HG03571 (cell line): ENCODE measurements at regions not wholly inside any gene's neighbourhood (a gene's known extent, or its start where the extent isn't known, plus 50 kb on each side); places are given as distances from the start of the nearest gene placed in this dataset.

Source experiments
- ATAC-seq: cut with Tn5 transposase; IDR thresholded peaks from one replicate; pipeline ENCODE4 v1.9.1; 2021; ENCODE audit not compliant: unreplicated experiment

DNA sequence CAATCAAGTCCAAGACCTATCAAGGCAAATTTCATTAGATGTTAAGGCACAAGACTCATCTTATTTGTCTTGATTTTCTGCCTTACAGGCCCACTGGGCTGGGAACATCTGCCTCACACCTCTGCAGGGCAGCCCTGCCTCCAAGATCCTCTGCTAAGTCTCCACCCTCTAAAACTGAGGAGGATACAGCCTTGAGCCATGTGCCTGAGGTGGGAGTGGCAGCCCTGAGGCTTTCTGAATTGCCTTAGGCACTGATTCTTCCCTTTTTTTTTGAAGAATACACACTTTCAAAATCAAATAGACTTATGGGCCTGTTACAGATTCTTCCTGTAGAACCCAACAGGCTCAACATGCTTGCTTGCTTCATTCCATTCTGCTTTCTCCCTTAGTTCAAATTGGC is 544.3 kb upstream of the ADAMTS5 start:
- no peak for ATAC-seq

DNA sequence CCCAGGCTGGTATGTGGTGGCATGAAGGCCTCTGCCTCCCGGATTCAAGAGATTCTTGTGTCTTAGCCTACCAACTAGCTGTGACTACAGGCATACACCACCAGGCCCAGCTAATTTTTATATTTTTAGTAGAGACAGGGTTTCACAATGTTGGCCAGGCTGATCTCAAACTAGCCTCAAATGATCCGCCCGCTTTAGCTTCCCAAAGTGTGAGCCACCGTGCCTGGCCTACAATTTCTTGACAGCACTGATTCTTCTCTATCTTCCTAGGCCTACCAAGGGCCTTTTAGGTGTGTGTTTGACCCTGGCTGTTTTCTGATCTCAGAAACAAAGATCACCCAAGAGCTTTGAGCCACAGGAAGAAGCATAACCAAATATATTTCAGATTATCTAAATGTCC is 540.8 kb upstream of the ADAMTS5 start:
- no peak for ATAC-seq

DNA sequence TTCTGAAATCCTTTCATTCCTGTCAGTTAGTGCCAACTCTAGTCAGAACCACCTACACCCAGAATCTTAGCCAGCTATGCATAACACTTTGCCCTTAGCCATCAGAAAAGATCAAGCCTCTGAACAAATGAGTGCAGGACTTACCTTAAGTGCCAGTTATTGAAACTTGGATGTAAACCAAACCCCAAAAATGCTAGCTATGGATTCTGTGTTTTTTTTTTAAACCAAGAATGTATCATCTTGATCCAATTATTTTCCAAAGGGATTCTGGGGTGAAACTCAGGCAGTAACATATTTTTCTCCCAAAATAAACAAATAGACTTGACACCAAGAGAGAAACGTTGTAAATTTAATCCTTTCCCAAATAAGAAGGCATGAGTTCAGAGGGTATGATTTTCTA is 538.6 kb upstream of the ADAMTS5 start:
- ATAC-seq = no peak

DNA sequence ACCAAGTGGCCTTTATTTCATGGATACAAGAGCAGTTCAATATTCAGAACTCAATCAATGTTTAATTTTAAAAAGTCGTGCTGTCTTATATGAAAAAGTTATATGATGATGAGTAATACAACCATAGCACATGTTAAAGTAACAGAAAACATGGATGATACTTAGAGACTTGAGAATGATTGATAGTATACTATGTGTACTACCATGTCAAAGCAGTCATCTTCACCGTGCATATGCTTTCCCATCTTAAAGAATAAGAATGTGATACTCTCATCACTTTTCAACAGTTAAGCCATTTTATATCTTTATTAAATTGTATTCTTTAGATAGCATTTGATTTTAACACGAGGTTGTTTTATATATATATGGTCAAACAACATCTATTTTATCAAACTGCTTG is 535.9 kb upstream of the ADAMTS5 start:
- ATAC-seq = no peak

DNA sequence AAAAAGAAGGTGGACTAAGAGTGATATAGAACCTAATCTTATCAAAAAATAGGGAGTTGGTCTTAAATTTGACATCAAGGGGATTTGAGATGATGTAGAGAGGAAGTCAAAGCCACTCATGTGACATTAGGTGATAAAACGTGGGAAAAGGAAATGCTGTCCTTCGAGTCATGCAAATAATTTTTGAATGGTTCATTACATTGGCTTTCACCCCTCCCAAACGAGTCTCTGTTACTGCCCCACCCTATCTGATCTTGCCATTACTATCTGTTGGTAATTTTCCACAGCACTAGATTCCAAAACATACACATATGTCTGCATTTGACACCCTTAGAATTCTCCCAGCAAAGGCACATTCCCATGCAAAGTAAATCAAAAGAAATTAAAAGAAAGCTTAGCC is 531.1 kb upstream of the ADAMTS5 start:
- ATAC-seq = no peak

DNA sequence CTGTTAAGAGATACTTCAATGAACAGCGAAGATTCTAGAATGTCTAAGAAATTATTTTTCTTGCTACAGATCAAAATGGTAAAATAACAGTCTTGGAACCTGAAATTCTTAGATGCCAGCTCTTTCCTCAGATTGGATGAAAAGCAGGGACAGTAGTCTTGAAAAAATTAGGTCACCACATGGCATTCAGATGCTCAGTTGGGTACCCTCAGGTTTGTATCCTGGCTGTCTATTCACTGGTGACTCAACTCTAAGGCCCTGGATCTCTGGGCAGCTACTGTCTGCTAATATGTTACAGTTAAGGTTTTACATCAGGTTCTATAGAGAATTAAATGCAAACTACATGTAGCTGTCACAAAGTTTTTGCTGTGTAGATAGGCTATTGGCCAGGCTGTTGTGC is 528.9 kb upstream of the ADAMTS5 start:
- no peak for ATAC-seq

DNA sequence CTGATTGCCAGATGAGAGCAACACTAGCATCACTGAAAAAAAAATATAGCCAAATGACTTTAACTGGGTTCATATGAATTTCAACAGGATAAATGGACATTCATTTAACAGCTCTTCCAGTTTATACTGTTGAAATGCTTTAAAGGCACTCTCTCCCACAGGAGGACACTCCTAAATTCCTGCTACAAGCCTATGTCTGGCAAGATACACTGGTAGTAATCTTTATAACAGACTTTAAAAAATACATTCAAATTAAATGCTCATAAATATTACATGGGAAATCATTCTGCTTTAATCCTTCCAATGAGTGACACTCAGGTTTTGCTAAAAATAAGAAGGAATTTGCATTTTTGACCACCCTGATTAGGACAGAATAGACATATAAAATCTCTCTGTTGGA is 526.7 kb upstream of the ADAMTS5 start:
- no peak for ATAC-seq

DNA sequence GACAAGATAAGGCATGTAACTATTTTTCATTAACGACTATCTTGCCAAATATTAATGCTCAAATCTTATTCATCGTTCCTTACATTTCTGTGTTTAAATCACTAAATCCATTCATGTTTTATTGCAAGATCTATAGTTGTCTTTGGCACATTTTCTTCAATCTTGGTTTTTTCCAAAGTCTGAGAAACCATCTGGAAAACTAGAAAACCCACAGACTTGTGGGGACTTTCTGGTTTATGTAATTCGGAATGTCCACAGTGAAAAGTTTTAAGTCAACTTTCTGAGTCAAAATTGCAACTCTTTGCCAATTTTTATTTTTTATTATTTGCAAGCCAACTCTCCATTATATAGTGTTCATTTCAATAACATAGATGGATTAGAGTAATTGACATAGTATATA is 520.8 kb upstream of the ADAMTS5 start:
- no peak for ATAC-seq

DNA sequence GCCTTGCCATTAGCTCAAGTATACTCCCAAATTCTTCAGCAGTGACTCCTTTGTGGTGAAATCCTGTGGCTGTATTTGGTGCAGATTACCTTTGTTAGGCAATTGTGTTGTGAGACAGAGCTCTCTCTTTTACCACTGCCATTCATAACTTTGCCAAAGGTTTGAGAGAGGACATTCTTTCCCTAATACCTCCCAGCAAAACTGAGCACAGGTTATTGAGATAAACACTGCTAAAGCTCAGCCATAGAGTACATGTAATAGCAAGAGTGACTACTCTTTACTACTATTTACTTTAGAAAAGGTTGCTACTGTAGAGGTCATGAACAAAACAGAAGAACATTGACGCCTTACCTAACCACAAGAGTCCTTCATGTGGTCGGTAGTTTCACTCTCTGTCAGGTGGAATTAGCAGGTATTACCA is 514.0 kb upstream of the ADAMTS5 start:
- ATAC-seq = no peak

DNA sequence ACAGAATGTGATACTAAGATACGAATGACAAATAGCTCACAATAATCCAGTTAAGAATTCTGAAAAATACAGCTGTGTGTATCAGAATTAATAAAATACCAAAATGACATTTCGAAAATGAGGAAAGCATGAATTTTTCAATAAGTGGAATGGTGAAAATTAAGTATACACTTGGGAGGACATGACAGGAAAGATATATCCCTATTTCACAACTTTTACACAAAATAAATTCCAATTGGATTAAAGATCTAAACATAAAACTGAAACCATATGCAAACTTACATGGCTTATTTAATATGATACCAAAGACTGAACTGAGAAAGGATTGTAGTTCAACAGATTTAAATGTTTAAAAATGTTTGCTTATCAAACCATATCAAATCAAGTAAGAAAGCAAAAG is 510.4 kb upstream of the ADAMTS5 start:
- ATAC-seq = no peak

DNA sequence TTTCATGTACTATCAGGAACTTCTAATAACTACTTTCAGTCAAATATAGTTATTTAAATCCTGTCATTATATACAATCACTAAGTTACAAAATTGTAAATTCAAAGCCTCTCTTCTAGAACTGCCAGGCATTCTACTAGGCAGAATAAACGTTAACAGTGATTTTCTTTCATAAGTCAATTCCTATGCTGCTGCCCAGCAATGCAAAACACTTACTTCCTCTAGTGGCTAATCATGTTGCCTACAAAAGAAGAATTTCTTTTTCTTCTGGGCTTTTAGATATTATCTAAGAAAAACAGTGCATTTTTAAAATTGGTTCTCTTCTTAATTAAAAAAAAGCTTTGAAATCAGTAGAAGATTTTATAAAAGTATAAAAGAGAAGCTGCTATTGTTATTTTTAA is 509.8 kb upstream of the ADAMTS5 start:
- ATAC-seq = no peak

DNA sequence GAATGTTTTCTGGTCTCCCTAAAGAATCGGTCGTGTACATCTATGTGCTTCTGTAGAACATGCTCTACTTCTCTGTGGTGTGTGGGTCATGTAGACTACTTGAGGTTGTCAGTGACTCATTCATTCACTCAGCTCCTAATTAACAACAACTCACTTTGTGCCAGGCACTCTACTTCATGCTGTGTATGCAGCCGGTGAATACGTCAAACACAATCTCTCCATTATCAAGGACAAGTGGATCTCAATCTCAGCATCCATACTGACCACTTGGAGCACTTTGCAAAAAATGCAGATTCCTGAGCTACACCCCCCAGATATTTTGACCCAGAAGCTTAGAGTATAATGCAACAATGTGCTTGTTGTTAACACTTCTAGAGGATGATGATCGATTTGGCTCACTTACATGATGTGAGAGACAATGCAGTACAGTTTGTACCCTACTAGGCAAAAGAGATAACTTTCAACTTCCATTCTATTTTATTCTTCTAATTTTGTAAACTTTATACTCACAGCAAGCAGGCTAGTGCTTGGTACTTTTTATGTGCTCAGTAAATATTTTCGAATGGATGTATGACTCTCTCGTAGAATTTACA is 508.6 kb upstream of the ADAMTS5 start:
- ATAC-seq = no peak

DNA sequence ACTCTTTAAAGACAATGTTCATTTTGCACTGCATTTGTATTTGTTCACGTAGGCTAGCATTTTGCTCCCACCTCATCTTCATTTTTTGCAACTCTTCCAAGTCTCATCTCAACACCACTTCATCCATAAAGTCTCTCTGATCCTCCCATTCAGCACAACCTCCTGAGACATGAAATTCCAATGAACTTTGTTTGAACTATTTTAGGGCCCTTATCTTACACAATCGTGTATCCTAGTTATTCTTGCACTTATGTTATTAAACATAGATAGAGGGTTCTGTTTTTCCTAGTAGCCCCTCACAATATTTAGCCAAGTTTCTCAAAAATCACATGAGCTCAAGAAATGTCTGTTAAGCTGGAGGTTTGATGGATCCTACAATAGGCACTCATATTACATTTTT is 500.5 kb upstream of the ADAMTS5 start:
- no peak for ATAC-seq

DNA sequence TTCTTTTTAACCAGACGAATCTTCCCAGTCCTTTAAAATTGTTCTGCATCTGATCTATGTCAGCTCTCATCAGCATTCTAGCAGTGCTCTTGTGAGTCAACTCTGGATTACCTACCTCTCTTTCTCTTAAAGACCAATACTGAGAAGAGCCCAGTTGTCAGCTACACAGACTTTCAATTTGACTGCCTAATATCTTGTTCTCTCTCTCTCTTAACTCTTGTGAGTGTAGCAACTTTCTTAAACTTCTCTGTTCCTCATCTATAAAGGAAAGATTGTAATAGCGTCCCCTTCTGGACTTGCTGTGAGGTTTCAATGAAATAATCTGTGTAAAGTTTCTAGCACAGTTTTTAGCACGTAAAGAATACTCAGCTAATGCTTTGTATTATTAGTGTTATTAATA is 499.3 kb upstream of the ADAMTS5 start:
- no peak for ATAC-seq

DNA sequence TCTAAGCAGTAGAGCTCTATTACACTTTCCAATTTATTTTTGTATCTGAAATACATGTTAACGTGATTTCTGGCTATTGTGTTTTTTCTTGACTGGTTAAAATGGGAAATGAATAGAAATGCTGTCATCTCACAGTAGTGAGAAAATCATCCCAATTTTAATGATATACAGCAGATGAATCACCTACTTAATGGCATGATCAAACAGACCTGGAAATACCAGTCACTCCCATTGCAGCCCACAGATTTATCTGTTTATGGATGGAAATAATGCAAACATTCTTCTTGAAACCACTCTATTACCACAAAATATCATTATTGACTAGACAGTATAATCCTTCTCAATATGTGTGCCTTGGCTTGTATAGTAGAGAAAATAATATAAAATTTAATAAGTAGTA is 497.8 kb upstream of the ADAMTS5 start:
- ATAC-seq = no peak

DNA sequence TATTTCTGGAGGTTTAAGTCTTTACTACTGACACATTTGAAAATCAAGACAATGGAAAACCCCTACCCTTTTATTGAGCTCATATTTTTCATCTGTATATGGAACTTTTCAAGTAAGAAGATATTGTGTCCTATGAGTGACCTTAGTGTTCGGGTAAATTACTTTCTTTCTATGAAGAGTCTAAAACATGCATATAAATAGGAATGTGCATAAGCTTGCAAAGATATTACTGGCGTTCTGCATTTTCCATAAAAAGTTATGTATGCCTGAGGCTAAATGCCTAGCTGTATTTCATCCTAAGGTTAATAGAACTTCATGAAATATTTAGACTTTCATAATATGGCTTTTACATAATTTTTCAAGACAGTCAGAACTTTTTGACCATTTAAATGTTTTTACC is 495.8 kb upstream of the ADAMTS5 start:
- no peak for ATAC-seq

DNA sequence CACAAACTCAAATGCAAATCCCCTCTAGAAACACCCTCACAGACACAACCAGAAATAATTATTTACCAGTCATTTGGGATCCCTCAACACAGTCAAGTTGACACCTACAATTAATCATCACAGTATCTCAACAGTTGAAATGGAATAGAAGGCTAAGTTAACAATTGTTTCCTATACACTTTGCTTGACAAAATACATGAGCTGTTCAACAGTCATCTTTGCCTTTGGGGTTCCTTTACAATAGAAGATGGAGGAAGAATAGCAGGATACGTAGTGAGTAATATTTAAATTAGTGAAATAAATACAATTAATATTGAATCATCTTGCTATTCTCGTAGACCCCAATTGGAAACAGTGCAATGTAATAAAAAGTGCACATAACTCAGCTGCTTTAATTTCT is 487.3 kb upstream of the ADAMTS5 start:
- no peak for ATAC-seq

DNA sequence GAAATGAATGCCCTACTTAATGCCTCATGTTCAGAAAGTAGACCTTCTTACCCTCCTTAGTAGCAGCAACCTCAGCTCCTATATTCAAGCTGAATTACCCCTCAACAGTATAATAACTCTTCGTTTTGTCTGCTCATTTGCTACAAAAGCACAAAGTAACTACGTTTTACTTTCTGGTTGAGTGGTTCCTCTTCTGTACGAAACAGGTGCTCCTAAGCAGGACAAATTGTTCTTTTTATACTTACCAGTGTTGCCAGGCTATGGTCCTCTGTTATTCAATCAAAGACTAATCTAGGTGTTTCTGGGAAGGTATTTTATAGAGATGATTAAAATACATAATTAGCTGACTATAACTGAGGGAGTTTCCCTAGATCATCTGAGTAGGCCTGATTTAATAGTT is 484.2 kb upstream of the ADAMTS5 start:
- ATAC-seq = no peak

DNA sequence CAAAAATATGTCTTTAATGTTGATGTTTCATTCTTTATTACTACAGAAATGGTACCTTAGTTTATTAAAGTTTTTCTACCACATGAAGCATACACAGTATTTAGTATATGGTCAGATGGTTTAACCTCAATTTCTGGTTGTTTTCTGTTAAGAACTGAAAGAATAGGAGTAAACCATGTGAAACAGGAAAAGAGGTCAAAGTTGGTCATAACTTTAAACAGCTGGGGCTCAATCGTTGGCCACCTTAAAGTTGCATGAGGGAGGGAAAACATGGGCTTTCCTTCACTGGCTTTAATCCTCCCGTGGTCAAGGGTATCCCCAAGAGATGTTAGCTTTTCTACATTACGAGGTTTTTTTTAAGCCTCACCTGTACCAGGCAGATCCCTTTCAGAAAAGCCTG is 483.3 kb upstream of the ADAMTS5 start:
- no peak for ATAC-seq

DNA sequence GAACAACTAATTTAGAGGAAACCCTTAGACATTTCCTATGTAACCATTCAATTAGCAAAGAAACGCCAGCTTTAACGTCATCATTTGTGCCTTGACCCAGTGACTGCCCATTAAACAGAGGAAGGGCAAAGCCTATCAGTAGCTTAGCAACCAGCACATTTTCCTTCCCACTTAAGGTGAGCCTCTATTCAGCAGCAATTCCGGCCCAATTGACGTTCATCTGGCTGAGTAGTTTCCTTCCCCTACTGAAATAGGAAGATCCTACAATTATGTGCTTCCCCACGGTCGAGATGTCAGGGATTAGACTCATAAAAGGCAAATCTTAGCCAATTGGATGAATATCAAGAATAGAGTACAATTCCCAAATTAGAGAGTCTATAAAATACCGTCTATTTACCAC is 482.1 kb upstream of the ADAMTS5 start:
- no peak for ATAC-seq

DNA sequence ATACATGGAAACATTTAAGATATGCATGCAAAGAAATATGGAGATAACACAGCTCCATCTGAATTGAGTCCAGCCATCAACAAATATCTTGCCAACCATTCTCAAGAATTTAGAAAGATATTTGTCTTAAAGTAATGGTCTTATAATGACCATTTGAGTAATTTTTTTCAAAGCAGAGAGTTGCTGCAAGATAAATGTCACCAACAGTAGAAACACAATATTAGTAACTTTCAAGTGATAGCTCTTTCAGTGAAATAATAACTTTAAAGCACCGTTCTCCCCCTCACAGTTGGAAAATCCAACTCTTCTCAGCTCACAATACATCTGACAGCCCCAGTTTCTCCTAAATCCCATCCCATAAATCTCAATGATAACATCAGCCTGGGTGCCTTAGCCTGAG is 481.0 kb upstream of the ADAMTS5 start:
- ATAC-seq = no peak

DNA sequence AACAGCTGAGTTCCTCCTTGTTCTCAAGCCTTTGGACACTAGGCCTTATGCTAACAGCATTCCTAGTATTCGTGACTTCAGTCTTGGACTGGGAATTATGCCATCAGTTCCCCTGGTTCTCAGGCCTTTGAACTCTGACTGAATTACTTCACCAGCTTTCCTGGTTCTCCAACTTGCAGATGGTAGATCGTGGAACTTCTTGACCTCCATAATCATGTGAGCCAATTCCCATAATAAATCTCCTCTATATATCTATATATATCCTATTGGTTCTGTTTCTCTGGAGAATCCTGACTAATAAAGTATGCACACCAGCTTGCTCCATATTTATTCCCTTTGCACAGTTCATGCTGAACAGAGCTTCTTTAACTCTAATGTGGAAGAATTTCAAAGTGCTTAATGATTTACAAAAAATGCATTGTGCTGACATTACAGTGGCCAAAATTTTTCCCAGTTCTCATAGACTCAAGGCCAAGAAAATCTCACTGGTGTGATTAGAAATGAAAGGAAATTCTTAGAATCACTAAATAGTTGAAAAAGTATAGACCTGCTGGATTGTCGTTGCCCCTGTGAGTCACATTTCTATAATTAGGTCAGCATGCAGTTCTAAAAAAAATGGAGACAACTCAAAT is 462.9 kb upstream of the ADAMTS5 start:
- ATAC-seq = no peak

DNA sequence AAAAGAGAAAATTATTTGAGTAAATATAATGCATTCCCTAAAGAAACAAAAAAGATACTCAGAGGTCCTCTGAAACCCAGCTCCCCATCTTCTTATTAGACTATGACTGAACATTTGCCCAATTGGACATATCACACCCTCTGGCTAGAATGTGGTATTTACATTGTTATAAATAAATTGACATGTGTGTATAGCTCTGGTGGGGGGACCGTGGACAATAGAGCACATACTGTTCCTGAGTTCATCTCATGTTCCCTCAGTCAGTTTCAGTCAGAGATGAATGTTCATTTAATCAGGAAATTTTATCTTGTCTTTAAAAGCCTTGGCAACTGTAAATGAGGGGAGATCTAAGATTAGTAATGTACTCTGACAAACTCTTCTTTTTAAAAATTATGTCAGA is 459.3 kb upstream of the ADAMTS5 start:
- no peak for ATAC-seq
